ENCODE measurements at regions not wholly inside any gene's neighbourhood (a gene's known extent, or its start where the extent isn't known, plus 50 kb on each side); places are given as distances from the start of the nearest gene placed in this dataset.

DNA sequence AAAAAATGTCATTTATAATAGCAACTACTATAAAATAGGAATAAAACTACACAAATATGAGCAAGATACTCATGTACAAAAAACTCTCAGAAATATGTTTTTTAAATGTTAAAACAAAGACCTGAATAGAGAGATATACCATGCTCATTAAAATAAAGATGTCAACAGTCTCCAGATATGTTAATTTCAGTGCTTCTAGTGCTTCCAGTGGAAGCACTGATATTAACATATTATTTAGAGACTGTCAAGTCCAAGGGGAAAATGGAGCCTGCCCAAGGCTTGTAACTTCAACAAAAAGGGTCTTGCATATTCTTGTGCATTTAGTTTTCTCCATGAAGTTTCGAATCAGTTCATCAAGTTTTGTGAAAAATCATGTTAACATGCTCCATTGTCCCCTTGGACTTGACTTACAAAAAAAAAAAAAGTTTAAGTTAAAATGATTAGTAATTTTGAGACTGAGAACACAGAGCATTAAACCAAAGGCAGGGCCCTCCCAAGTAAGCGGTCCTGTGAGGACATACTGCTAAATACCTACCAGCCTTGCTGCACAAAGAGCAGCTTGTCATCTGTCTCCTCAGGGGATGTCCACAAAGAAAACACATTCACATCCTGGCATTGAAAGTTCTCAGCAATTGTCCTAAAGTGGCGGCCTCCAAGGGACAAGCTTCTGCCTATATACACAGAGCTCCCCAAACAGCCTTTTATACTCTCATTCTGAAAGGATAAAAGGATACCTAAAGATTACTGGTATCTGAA, 501.9 kb upstream of the CHAC2 start:
- Histone ChIP-seq H3K27me3 (no peaks in the 10 kb centered on the region), H3K4me1 (no peaks in the 10 kb centered on the region), H3K36me3 (no peaks in the 10 kb centered on the region), H3K9me3 (no peaks in the 10 kb centered on the region), H3K27ac (no peak overlapping the region), H3K4me3 (no peak overlapping the region)
- 53% methylated on average over 3 of the region's 3 CpGs for WGBS (ENCODE audit: insufficient coverage, low coverage, low lambda C conversion rate, missing lambda C conversion rate)
- no peak for ATAC-seq
- no peak for TF ChIP-seq POLR2A (IDR thresholded peaks at IDR 0.05)
- TF ChIP-seq, protein P1, sequence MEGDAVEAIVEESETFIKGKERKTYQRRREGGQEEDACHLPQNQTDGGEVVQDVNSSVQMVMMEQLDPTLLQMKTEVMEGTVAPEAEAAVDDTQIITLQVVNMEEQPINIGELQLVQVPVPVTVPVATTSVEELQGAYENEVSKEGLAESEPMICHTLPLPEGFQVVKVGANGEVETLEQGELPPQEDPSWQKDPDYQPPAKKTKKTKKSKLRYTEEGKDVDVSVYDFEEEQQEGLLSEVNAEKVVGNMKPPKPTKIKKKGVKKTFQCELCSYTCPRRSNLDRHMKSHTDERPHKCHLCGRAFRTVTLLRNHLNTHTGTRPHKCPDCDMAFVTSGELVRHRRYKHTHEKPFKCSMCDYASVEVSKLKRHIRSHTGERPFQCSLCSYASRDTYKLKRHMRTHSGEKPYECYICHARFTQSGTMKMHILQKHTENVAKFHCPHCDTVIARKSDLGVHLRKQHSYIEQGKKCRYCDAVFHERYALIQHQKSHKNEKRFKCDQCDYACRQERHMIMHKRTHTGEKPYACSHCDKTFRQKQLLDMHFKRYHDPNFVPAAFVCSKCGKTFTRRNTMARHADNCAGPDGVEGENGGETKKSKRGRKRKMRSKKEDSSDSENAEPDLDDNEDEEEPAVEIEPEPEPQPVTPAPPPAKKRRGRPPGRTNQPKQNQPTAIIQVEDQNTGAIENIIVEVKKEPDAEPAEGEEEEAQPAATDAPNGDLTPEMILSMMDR (IDR thresholded peaks at IDR 0.05): no peak
- intact Hi-C loops (cut with DNase I): no loop called here
- DNase-seq: no peak

- 53% methylated on average over 5 of the region's 5 CpGs for WGBS (ENCODE audit: insufficient coverage, low coverage, low lambda C conversion rate, missing lambda C conversion rate)
- intact Hi-C loops (cut with DNase I): no loop called here
- no peak overlapping the region for H3K4me3 ChIP-seq
- ATAC-seq (no peak), DNase-seq (no peak)
- H3K4me1 ChIP-seq: no peaks in the 10 kb centered on the region
- H3K27me3 ChIP-seq: no peaks in the 10 kb centered on the region
- H3K9me3 ChIP-seq: no peaks in the 10 kb centered on the region
- H3K27ac ChIP-seq: no peak overlapping the region
- TF ChIP-seq, protein P1 (IDR thresholded peaks at IDR 0.05): no peak
- TF ChIP-seq POLR2A (IDR thresholded peaks at IDR 0.05): no peak
- H3K36me3 ChIP-seq: no peaks in the 10 kb centered on the region
Observed at GRCh38 chr2:53260568-53260967, 507.0 kb upstream of the CHAC2 start.

DNA sequence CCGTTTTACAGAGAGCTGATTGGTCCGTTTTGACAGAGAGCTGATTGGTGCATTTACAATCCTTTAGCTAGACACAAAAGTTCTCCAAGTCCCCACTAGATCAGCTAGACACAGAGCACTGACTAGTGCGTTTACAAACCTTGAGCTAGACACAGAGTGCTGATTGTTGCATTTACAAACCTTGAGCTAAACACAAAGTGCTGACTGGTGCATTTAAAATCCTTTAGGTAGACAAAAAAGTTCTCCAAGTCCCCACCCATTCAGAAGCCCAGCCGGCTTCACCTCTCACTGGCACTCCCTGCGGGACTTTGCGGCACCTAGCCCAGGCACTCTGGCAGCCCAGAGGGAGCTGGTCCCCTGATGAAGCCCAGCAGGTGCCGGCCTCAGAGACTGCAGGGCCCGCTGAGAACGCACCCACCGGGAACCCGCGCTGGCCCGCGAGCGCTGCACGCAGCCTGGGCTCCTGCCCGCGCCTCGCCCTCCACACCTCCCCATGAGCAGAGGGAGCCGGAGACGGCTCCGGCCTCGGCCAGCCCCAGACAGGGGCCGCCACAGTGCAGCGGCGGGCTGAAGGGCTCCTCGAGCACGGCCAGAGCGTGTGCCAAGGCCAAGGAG, 508.1 kb upstream of the CHAC2 start:
- ATAC-seq (peak in 1 of 4 donors; percentile 33), DNase-seq (peak in 1 of 3 donors; percentile 16)
- Histone ChIP-seq H3K4me3 (no peak overlapping the region), H3K4me1 (no peaks in the 10 kb centered on the region), H3K27ac (no peak overlapping the region), H3K36me3 (no peaks in the 10 kb centered on the region), H3K27me3 (no peaks in the 10 kb centered on the region), H3K9me3 (no peaks in the 10 kb centered on the region)
- intact Hi-C loops (cut with DNase I): no loop called here
- 32% methylated on average over 4 of the region's 29 CpGs for WGBS (ENCODE audit: insufficient coverage, low coverage, low lambda C conversion rate, missing lambda C conversion rate)
- TF ChIP-seq, protein P1 (IDR thresholded peaks at IDR 0.05): no peak
- no peak for TF ChIP-seq POLR2A (IDR thresholded peaks at IDR 0.05)

- Histone ChIP-seq H3K27me3 (no peaks in the 10 kb centered on the region), H3K9me3 (no peaks in the 10 kb centered on the region), H3K27ac (no peak overlapping the region), H3K36me3 (no peaks in the 10 kb centered on the region), H3K4me3 (no peak overlapping the region), H3K4me1 (no peaks in the 10 kb centered on the region)
- DNase-seq: no peak
- no peak for ATAC-seq
- intact Hi-C loops (cut with DNase I): no loop called here
- no peak for TF ChIP-seq POLR2A (IDR thresholded peaks at IDR 0.05)
- TF ChIP-seq, protein P1 (IDR thresholded peaks at IDR 0.05): no peak
- 67% methylated on average over 3 of the region's 3 CpGs for WGBS (ENCODE audit: insufficient coverage, low coverage, low lambda C conversion rate, missing lambda C conversion rate)
Observed at GRCh38 chr2:53257287-53257686, 510.3 kb upstream of the CHAC2 start.

Data from right lobe of liver (tissue), 6 donors.